CD14-positive monocyte (primary cell): ENCODE measurements at regions not wholly inside any gene's neighbourhood (a gene's known extent, or its start where the extent isn't known, plus 50 kb on each side); places are given as distances from the start of the nearest gene placed in this dataset.

ENCODE experiments used
- DNase-seq, 3 donors: peaks; one replicate each; pipeline ENCODE4 v3.0.0-alpha.2; 2011 to 2022
- H2AFZ ChIP-seq: 2 replicates; pipeline ENCODE4 v1.6.0; 2012; ENCODE audit warnings: mild to moderate bottlenecking, low read depth, low read length, inconsistent platforms; ENCODE audit not compliant: insufficient read depth, poor library complexity, severe bottlenecking
- H3K27ac ChIP-seq, 2 donors: 1 replicate in 1 of 2; 2 replicates in 1 of 2; pipeline ENCODE4 v1.5.1; 2012 to 2013; ENCODE audit warnings: low read length in 2 of 2, control low read depth in 1 of 2, inconsistent platforms in 1 of 2, low read depth in 1 of 2, mild to moderate bottlenecking in 1 of 2
- H3K27me3 ChIP-seq, 2 donors: one replicate each; pipeline versions ENCODE4 v1.6.0 to v1.6.1; 2011 to 2013; ENCODE audit warnings: low read length in 2 of 2; ENCODE audit not compliant: control insufficient read depth in 2 of 2, insufficient read depth in 2 of 2
- H3K36me3 ChIP-seq, 2 donors: replicated peaks in 1 of 2; 1 replicate in 1 of 2; 2 replicates in 1 of 2; pipeline versions ENCODE4 v1.5.1 to v1.6.1; 2012 to 2013; ENCODE audit warnings: low read length in 2 of 2, control low read depth in 1 of 2, inconsistent platforms in 1 of 2, mild to moderate bottlenecking in 1 of 2; ENCODE audit not compliant: insufficient read depth in 2 of 2, control insufficient read depth in 1 of 2
- H3K4me1 ChIP-seq, 2 donors: 1 replicate in 1 of 2; 2 replicates in 1 of 2; pipeline versions ENCODE4 v1.5.1 to v1.6.1; 2012 to 2013; ENCODE audit warnings: low read length in 2 of 2, control low read depth in 1 of 2, inconsistent platforms in 1 of 2, mild to moderate bottlenecking in 1 of 2, moderate library complexity in 1 of 2; ENCODE audit not compliant: insufficient read depth in 2 of 2, control insufficient read depth in 1 of 2
- H3K4me2 ChIP-seq: replicated peaks from 2 replicates; pipeline ENCODE3; 2012; ENCODE audit warnings: low read length, moderate library complexity, mild to moderate bottlenecking; ENCODE audit not compliant: poor library complexity, severe bottlenecking; ENCODE audit errors: extremely low read depth
- H3K4me3 ChIP-seq, 3 experiments: fragments of 200-600 bp in 1 of 3; sonication (generic) in 1 of 3; replicated peaks in 1 of 3; 1 replicate in 2 of 3; 2 replicates in 1 of 3; pipeline ENCODE4 v1.5.1; 2011 to 2013; ENCODE audit warnings: low read length in 3 of 3, mild to moderate bottlenecking in 3 of 3, control low read depth in 2 of 3, low read depth in 2 of 3, inconsistent platforms in 1 of 3, moderate library complexity in 1 of 3
- H3K79me2 ChIP-seq: 2 replicates; pipeline ENCODE4 v1.6.0; 2012; ENCODE audit warnings: mild to moderate bottlenecking, control low read depth, inconsistent platforms, low read length, moderate library complexity; ENCODE audit not compliant: insufficient read depth
- H3K9ac ChIP-seq: 2 replicates; pipeline ENCODE4 v1.6.0; 2017; ENCODE audit warnings: low read length, mild to moderate bottlenecking; ENCODE audit not compliant: insufficient read depth, poor library complexity, severe bottlenecking
- H3K9me3 ChIP-seq, 2 donors: replicated peaks in 1 of 2; 1 replicate in 1 of 2; 2 replicates in 1 of 2; pipeline versions ENCODE4 v1.5.1 to v1.6.1; 2012 to 2013; ENCODE audit warnings: low read length in 2 of 2, control low read depth in 1 of 2; ENCODE audit not compliant: control insufficient read depth in 1 of 2, insufficient read depth in 1 of 2
- H4K20me1 ChIP-seq: 2 replicates; pipeline ENCODE4 v1.6.0; 2012; ENCODE audit warnings: mild to moderate bottlenecking, low read length, control low read depth, moderate library complexity; ENCODE audit not compliant: insufficient read depth
- H3K27ac Mint-ChIP-seq, 7 donors: one replicate each; pipeline ENCODE4 v1.8.0; 2020; ENCODE audit warnings: mild to moderate bottlenecking in 7 of 7, mixed read lengths in 7 of 7, moderate library complexity in 6 of 7, inconsistent platforms in 2 of 7
- H3K27me3 Mint-ChIP-seq, 3 donors: one replicate each; pipeline ENCODE4 v1.8.0; 2021 to 2022; ENCODE audit warnings: low read depth in 3 of 3, mild to moderate bottlenecking in 3 of 3, mixed read lengths in 3 of 3, moderate library complexity in 3 of 3, inconsistent platforms in 1 of 3
- H3K36me3 Mint-ChIP-seq, 2 donors: one replicate each; pipeline ENCODE4 v1.8.0; 2020; ENCODE audit warnings: mixed read lengths in 2 of 2, inconsistent platforms in 1 of 2, mild to moderate bottlenecking in 1 of 2
- H3K4me1 Mint-ChIP-seq: one replicate; pipeline ENCODE4 v1.8.0; 2020; ENCODE audit warnings: mild to moderate bottlenecking, mixed read lengths
- H3K4me3 Mint-ChIP-seq, 2 donors: one replicate each; pipeline ENCODE4 v1.8.0; 2020; ENCODE audit warnings: mild to moderate bottlenecking in 2 of 2, mixed read lengths in 2 of 2, moderate library complexity in 1 of 2
- H3K9me3 Mint-ChIP-seq, 7 donors: one replicate each; pipeline ENCODE4 v1.8.0; 2020 to 2022; ENCODE audit warnings: mixed read lengths in 7 of 7, mild to moderate bottlenecking in 6 of 7, moderate library complexity in 6 of 7, inconsistent platforms in 2 of 7
- WGBS: methylation state at CpG from one replicate; pipeline ENCODE4 v1.1.5; 2013; ENCODE audit warnings: missing lambda C conversion rate; ENCODE audit not compliant: insufficient coverage; 5-methylcytosine and 5-hydroxymethylcytosine counted together
- intact Hi-C, 2 donors: fragments of 100-400 bp; cut with micrococcal nuclease; formaldehyde crosslinking; loops; one replicate each; pipeline versions ENCODE4 v1.15.0 to v1.15.1; 2023
- TF ChIP-seq, protein P1 (sequence below): fragments of 200-600 bp; IDR thresholded peaks from one replicate; pipeline ENCODE4 v1.8.0; 2022; ENCODE audit warnings: antibody characterized with exemption, mild to moderate bottlenecking

- H3K4me2 ChIP-seq, result no peak overlapping the region
- H3K9ac ChIP-seq, result no peak overlapping the region
- Mint-ChIP-seq H3K4me1 (no peaks in the 10 kb centered on the region), H3K9me3 (peaks cover 0 to 9% (median 4%) of the 10 kb centered on the region in 7 donors), H3K36me3 (no peaks in the 10 kb centered on the region), H3K27me3 (no peaks in the 10 kb centered on the region), H3K27ac (no peak overlapping the region), H3K4me3 (no peak overlapping the region)
- no peaks in the 10 kb centered on the region for H3K4me1 ChIP-seq
- H3K27ac ChIP-seq, result no peak overlapping the region
- intact Hi-C loops, result no loop called here
- H3K9me3 ChIP-seq, result peaks cover 0 to 10% of the 10 kb centered on the region in 2 donors
- H4K20me1 ChIP-seq, result no peaks in the 10 kb centered on the region
- no peaks in the 10 kb centered on the region for H3K27me3 ChIP-seq
- no peak for DNase-seq
- TF ChIP-seq, protein P1, sequence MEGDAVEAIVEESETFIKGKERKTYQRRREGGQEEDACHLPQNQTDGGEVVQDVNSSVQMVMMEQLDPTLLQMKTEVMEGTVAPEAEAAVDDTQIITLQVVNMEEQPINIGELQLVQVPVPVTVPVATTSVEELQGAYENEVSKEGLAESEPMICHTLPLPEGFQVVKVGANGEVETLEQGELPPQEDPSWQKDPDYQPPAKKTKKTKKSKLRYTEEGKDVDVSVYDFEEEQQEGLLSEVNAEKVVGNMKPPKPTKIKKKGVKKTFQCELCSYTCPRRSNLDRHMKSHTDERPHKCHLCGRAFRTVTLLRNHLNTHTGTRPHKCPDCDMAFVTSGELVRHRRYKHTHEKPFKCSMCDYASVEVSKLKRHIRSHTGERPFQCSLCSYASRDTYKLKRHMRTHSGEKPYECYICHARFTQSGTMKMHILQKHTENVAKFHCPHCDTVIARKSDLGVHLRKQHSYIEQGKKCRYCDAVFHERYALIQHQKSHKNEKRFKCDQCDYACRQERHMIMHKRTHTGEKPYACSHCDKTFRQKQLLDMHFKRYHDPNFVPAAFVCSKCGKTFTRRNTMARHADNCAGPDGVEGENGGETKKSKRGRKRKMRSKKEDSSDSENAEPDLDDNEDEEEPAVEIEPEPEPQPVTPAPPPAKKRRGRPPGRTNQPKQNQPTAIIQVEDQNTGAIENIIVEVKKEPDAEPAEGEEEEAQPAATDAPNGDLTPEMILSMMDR, result no peak
- H3K36me3 ChIP-seq, result no peaks in the 10 kb centered on the region
- H2AFZ ChIP-seq, result no peak overlapping the region
- no peak overlapping the region for H3K4me3 ChIP-seq
- no peaks in the 10 kb centered on the region for H3K79me2 ChIP-seq
Observed at GRCh38 chr18:38397094-38397493, 831.5 kb upstream of the CELF4 start.

- no CpG with 5 or more reads among the region's 1 CpG for WGBS
Observed at GRCh38 chr18:38386146-38386545, 820.5 kb upstream of the CELF4 start.

More at GRCh38 chr18:38386146-38386545, 820.5 kb upstream of the CELF4 start:
- H3K9me3 Mint-ChIP-seq, result peaks cover 0 to 4% (median 2%) of the 10 kb centered on the region in 7 donors
- Histone ChIP-seq H4K20me1 (no peaks in the 10 kb centered on the region), H3K36me3 (no peaks in the 10 kb centered on the region), H3K9me3 (peaks cover 0 to 4% of the 10 kb centered on the region in 2 donors), H3K4me3 (no peak overlapping the region), H3K79me2 (no peaks in the 10 kb centered on the region), H3K27ac (no peak overlapping the region), H3K4me1 (no peaks in the 10 kb centered on the region), H2AFZ (no peak overlapping the region), H3K4me2 (no peak overlapping the region), H3K9ac (no peak overlapping the region), H3K27me3 (no peaks in the 10 kb centered on the region)
- no peaks in the 10 kb centered on the region for H3K4me1 Mint-ChIP-seq
- H3K27ac Mint-ChIP-seq, result no peak overlapping the region
- H3K4me3 Mint-ChIP-seq, result no peak overlapping the region
- intact Hi-C loops, result no loop called here
- DNase-seq, result no peak
- H3K36me3 Mint-ChIP-seq, result no peaks in the 10 kb centered on the region
- H3K27me3 Mint-ChIP-seq, result no peaks in the 10 kb centered on the region
- TF ChIP-seq, protein P1, result no peak
